CD14-positive monocyte (primary cell): ENCODE measurements at regions not wholly inside any gene's neighbourhood (a gene's known extent, or its start where the extent isn't known, plus 50 kb on each side); places are given as distances from the start of the nearest gene placed in this dataset.

ENCODE experiments used
- DNase-seq, 3 donors: peaks; one replicate each; pipeline ENCODE4 v3.0.0-alpha.2; 2011 to 2022
- H2AFZ ChIP-seq: 2 replicates; pipeline ENCODE4 v1.6.0; 2012; ENCODE audit warnings: mild to moderate bottlenecking, low read depth, low read length, inconsistent platforms; ENCODE audit not compliant: insufficient read depth, poor library complexity, severe bottlenecking
- H3K27ac ChIP-seq, 2 donors: 1 replicate in 1 of 2; 2 replicates in 1 of 2; pipeline ENCODE4 v1.5.1; 2012 to 2013; ENCODE audit warnings: low read length in 2 of 2, control low read depth in 1 of 2, inconsistent platforms in 1 of 2, low read depth in 1 of 2, mild to moderate bottlenecking in 1 of 2
- H3K27me3 ChIP-seq, 2 donors: one replicate each; pipeline versions ENCODE4 v1.6.0 to v1.6.1; 2011 to 2013; ENCODE audit warnings: low read length in 2 of 2; ENCODE audit not compliant: control insufficient read depth in 2 of 2, insufficient read depth in 2 of 2
- H3K36me3 ChIP-seq, 2 donors: replicated peaks in 1 of 2; 1 replicate in 1 of 2; 2 replicates in 1 of 2; pipeline versions ENCODE4 v1.5.1 to v1.6.1; 2012 to 2013; ENCODE audit warnings: low read length in 2 of 2, control low read depth in 1 of 2, inconsistent platforms in 1 of 2, mild to moderate bottlenecking in 1 of 2; ENCODE audit not compliant: insufficient read depth in 2 of 2, control insufficient read depth in 1 of 2
- H3K4me1 ChIP-seq, 2 donors: 1 replicate in 1 of 2; 2 replicates in 1 of 2; pipeline versions ENCODE4 v1.5.1 to v1.6.1; 2012 to 2013; ENCODE audit warnings: low read length in 2 of 2, control low read depth in 1 of 2, inconsistent platforms in 1 of 2, mild to moderate bottlenecking in 1 of 2, moderate library complexity in 1 of 2; ENCODE audit not compliant: insufficient read depth in 2 of 2, control insufficient read depth in 1 of 2
- H3K4me2 ChIP-seq: replicated peaks from 2 replicates; pipeline ENCODE3; 2012; ENCODE audit warnings: low read length, moderate library complexity, mild to moderate bottlenecking; ENCODE audit not compliant: poor library complexity, severe bottlenecking; ENCODE audit errors: extremely low read depth
- H3K4me3 ChIP-seq, 3 experiments: fragments of 200-600 bp in 1 of 3; sonication (generic) in 1 of 3; replicated peaks in 1 of 3; 1 replicate in 2 of 3; 2 replicates in 1 of 3; pipeline ENCODE4 v1.5.1; 2011 to 2013; ENCODE audit warnings: low read length in 3 of 3, mild to moderate bottlenecking in 3 of 3, control low read depth in 2 of 3, low read depth in 2 of 3, inconsistent platforms in 1 of 3, moderate library complexity in 1 of 3
- H3K79me2 ChIP-seq: 2 replicates; pipeline ENCODE4 v1.6.0; 2012; ENCODE audit warnings: mild to moderate bottlenecking, control low read depth, inconsistent platforms, low read length, moderate library complexity; ENCODE audit not compliant: insufficient read depth
- H3K9ac ChIP-seq: 2 replicates; pipeline ENCODE4 v1.6.0; 2017; ENCODE audit warnings: low read length, mild to moderate bottlenecking; ENCODE audit not compliant: insufficient read depth, poor library complexity, severe bottlenecking
- H3K9me3 ChIP-seq, 2 donors: replicated peaks in 1 of 2; 1 replicate in 1 of 2; 2 replicates in 1 of 2; pipeline versions ENCODE4 v1.5.1 to v1.6.1; 2012 to 2013; ENCODE audit warnings: low read length in 2 of 2, control low read depth in 1 of 2; ENCODE audit not compliant: control insufficient read depth in 1 of 2, insufficient read depth in 1 of 2
- H4K20me1 ChIP-seq: 2 replicates; pipeline ENCODE4 v1.6.0; 2012; ENCODE audit warnings: mild to moderate bottlenecking, low read length, control low read depth, moderate library complexity; ENCODE audit not compliant: insufficient read depth
- H3K27ac Mint-ChIP-seq, 7 donors: one replicate each; pipeline ENCODE4 v1.8.0; 2020; ENCODE audit warnings: mild to moderate bottlenecking in 7 of 7, mixed read lengths in 7 of 7, moderate library complexity in 6 of 7, inconsistent platforms in 2 of 7
- H3K27me3 Mint-ChIP-seq, 3 donors: one replicate each; pipeline ENCODE4 v1.8.0; 2021 to 2022; ENCODE audit warnings: low read depth in 3 of 3, mild to moderate bottlenecking in 3 of 3, mixed read lengths in 3 of 3, moderate library complexity in 3 of 3, inconsistent platforms in 1 of 3
- H3K36me3 Mint-ChIP-seq, 2 donors: one replicate each; pipeline ENCODE4 v1.8.0; 2020; ENCODE audit warnings: mixed read lengths in 2 of 2, inconsistent platforms in 1 of 2, mild to moderate bottlenecking in 1 of 2
- H3K4me1 Mint-ChIP-seq: one replicate; pipeline ENCODE4 v1.8.0; 2020; ENCODE audit warnings: mild to moderate bottlenecking, mixed read lengths
- H3K4me3 Mint-ChIP-seq, 2 donors: one replicate each; pipeline ENCODE4 v1.8.0; 2020; ENCODE audit warnings: mild to moderate bottlenecking in 2 of 2, mixed read lengths in 2 of 2, moderate library complexity in 1 of 2
- H3K9me3 Mint-ChIP-seq, 7 donors: one replicate each; pipeline ENCODE4 v1.8.0; 2020 to 2022; ENCODE audit warnings: mixed read lengths in 7 of 7, mild to moderate bottlenecking in 6 of 7, moderate library complexity in 6 of 7, inconsistent platforms in 2 of 7
- WGBS: methylation state at CpG from one replicate; pipeline ENCODE4 v1.1.5; 2013; ENCODE audit warnings: missing lambda C conversion rate; ENCODE audit not compliant: insufficient coverage; 5-methylcytosine and 5-hydroxymethylcytosine counted together
- intact Hi-C, 2 donors: fragments of 100-400 bp; cut with micrococcal nuclease; formaldehyde crosslinking; loops; one replicate each; pipeline versions ENCODE4 v1.15.0 to v1.15.1; 2023
- TF ChIP-seq, protein P1 (sequence below): fragments of 200-600 bp; IDR thresholded peaks from one replicate; pipeline ENCODE4 v1.8.0; 2022; ENCODE audit warnings: antibody characterized with exemption, mild to moderate bottlenecking

DNA sequence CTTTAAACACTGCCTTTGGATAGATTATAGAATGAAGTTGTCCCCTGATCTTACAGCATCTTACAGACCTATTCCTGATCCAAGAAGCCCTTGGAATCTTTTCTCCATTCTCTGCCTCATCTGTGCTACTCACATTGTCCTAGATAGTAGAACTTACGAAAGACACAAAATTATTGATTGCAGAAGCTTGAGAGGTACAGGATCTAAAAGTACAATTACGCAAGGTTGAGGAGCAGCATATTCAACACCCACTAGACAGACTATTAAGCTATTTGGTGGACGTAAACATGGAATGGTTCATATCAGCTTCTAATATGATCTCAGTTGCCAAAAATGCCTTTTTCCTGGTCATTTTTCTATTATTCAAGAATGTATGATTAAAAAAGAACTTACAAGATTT, 90.5 kb upstream of the SEM1 start:
- Mint-ChIP-seq H3K9me3 (peaks cover 0 to 7% (median 2%) of the 10 kb centered on the region in 7 donors), H3K27me3 (peaks cover 1 to 5% (median 5%) of the 10 kb centered on the region in 3 donors), H3K36me3 (no peaks in the 10 kb centered on the region), H3K4me3 (no peak overlapping the region), H3K4me1 (no peaks in the 10 kb centered on the region), H3K27ac (no peak overlapping the region)
- no peak overlapping the region for H3K4me3 ChIP-seq
- no peak overlapping the region for H3K4me2 ChIP-seq
- H3K27me3 ChIP-seq = no peaks in the 10 kb centered on the region
- TF ChIP-seq, protein P1, sequence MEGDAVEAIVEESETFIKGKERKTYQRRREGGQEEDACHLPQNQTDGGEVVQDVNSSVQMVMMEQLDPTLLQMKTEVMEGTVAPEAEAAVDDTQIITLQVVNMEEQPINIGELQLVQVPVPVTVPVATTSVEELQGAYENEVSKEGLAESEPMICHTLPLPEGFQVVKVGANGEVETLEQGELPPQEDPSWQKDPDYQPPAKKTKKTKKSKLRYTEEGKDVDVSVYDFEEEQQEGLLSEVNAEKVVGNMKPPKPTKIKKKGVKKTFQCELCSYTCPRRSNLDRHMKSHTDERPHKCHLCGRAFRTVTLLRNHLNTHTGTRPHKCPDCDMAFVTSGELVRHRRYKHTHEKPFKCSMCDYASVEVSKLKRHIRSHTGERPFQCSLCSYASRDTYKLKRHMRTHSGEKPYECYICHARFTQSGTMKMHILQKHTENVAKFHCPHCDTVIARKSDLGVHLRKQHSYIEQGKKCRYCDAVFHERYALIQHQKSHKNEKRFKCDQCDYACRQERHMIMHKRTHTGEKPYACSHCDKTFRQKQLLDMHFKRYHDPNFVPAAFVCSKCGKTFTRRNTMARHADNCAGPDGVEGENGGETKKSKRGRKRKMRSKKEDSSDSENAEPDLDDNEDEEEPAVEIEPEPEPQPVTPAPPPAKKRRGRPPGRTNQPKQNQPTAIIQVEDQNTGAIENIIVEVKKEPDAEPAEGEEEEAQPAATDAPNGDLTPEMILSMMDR = no peak
- H2AFZ ChIP-seq = no peak overlapping the region
- no peaks in the 10 kb centered on the region for H3K9me3 ChIP-seq
- H3K4me1 ChIP-seq = no peaks in the 10 kb centered on the region
- H4K20me1 ChIP-seq = no peaks in the 10 kb centered on the region
- H3K79me2 ChIP-seq = no peaks in the 10 kb centered on the region
- H3K9ac ChIP-seq = no peak overlapping the region
- WGBS = no CpG with 5 or more reads among the region's 3 CpGs
- H3K36me3 ChIP-seq = no peaks in the 10 kb centered on the region
- no peak for DNase-seq
- intact Hi-C loops = no loop called here
- no peak overlapping the region for H3K27ac ChIP-seq

DNA sequence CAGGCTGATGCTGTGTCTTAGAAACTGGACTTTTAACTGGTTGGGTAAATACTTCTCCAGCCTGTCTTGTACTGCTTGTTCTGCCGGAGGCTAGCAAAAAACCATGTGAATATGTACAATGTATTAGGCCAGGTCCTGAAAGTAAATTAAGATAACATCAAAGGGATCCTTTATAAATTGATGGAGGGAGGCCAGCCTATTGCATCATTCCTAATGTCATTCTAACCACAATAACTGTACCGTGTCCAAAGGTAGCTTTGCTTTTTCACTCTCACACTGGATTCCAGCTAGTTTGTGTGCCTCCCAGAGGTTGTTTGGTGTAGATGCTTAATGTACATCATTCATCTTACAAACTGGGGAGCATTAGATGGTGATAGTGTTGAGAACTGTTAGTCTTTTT, 91.2 kb upstream of the SEM1 start:
- intact Hi-C loops = no loop called here

More for the DNA sequence above, 91.2 kb upstream of the SEM1 start:
- H3K9me3 Mint-ChIP-seq = peaks cover 0 to 7% (median 2%) of the 10 kb centered on the region in 7 donors
- Histone ChIP-seq H3K4me2 (no peak overlapping the region), H3K36me3 (no peaks in the 10 kb centered on the region), H3K9ac (no peak overlapping the region), H3K27me3 (no peaks in the 10 kb centered on the region), H4K20me1 (no peaks in the 10 kb centered on the region), H3K4me1 (no peaks in the 10 kb centered on the region), H3K79me2 (no peaks in the 10 kb centered on the region), H3K4me3 (no peak overlapping the region), H3K27ac (no peak overlapping the region), H3K9me3 (no peaks in the 10 kb centered on the region), H2AFZ (no peak overlapping the region)
- no peak overlapping the region for H3K27ac Mint-ChIP-seq
- DNase-seq = no peak
- TF ChIP-seq, protein P1 = no peak
- WGBS = no CpG with 5 or more reads among the region's 2 CpGs
- H3K27me3 Mint-ChIP-seq = peaks cover 1 to 5% (median 4%) of the 10 kb centered on the region in 3 donors
- H3K4me1 Mint-ChIP-seq = no peaks in the 10 kb centered on the region
- H3K4me3 Mint-ChIP-seq = no peak overlapping the region
- no peaks in the 10 kb centered on the region for H3K36me3 Mint-ChIP-seq
